Hematopoietic multipotent progenitor cell treated with erythropoietin and hydrocortisone succinate and interleukin-3 and kit ligand, for 17 days (in vitro differentiated cells): ENCODE measurements at regions not wholly inside any gene's neighbourhood (a gene's known extent, or its start where the extent isn't known, plus 50 kb on each side); places are given as distances from the start of the nearest gene placed in this dataset.

ENCODE experiments used
- DNase-seq: peaks from one replicate; pipeline ENCODE4 v3.0.0-alpha.2; 2015; ENCODE audit warnings: low spot score

GRCh38 chr5:175242207-175242606 lies 201.8 kb downstream of the DRD1 start:
- no peak for DNase-seq

- no peak for DNase-seq
Observed at GRCh38 chr5:175238326-175238725, 205.7 kb downstream of the DRD1 start.

DNA sequence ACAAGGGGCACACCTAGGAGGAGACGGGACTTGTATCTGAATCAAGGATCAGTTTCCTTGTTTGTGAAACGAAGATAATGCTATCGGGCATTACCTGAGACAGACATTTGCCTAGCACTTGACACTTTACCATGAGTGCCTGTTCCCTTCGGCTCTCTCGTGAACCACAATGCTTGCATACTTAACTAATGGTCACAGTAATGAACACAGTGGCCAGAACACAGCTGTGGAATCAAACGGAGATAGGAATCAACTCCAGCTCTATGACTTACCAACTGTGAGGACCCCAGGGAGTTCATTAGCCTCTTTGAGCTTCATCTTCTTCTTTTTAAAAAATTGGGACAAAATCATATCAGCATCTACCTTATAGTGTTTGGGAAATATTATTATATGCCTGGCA lies 207.8 kb downstream of the DRD1 start:
- no peak for DNase-seq

DNA sequence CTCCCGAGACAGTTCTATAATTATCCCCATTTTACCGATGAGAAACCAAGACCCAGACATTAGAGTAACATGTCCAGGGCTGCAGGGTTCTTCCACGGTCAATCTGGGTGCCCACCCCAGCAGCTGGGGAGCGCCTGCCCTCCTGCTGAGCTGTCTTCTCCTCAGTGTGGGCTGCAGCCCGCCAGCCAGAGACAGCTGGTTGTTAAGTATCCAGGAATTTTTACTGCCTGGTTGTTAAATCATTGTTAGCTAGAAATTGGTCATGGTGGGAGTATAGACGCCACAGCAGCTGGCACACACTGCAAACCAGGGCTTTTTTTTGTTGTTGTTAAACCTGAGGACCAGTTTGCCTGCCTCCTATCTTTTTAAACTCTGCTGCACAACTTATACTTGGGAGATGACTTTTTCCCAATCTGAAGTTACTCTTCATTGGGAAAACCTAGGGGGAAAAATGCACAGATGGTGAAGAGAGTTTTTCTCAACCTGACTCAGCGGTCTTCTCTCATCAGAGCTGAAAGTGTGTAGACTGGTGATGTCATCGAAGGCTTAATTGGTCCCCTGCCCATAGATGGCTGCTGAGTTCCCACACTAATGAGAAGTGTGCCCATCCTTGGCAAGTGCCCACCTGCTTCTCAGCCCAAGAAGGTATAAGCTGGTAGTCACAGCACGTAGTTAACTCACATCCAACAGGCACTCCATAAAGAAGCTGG lies 208.6 kb downstream of the DRD1 start:
- no peak for DNase-seq

GRCh38 chr5:175230299-175230698 lies 213.7 kb downstream of the DRD1 start:
- DNase-seq, result no peak

- DNase-seq, result no peak
Observed at GRCh38 chr5:175226506-175226905, 217.5 kb downstream of the DRD1 start.

- DNase-seq, result no peak
Observed at GRCh38 chr5:175223291-175223690, 220.7 kb downstream of the DRD1 start.

DNA sequence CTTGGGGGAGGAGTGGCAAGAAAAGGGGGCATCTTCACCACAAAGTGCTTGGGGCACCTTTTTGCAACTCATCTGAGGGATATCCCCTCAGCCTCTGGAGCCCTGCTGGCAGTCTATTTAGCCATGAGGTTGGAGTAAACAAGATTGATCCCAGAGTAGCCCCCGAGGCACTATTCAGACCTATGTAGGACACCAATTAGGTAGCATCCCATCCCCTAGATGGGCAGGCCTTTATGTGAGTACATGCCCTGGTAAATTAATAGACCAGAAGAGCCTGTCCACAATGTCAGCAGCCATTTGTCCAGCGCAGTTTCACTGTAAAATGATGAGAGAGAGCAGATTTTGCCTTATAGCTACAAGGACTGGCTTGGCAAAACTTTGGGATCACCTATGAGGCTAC lies 221.4 kb downstream of the DRD1 start:
- no peak for DNase-seq

DNA sequence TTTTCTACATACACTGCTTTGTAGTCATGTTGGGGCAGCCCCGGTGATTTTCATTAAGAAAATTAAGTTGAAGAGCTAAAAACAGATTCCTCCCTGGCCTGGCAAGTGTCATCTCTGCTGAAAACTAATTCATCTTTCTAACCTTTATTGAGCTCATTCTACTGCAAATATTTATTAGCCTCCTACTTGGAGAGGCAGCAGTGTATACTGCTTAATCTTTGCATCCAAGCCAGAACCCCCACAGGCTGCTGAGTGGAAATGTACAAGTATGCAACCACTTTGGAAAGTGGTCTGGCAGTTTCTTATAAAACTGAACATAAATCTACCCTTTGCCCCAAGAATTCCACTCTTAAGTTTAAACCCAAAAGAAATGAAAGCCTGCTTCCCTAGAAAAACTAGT lies 223.4 kb downstream of the DRD1 start:
- DNase-seq, result no peak

- no peak for DNase-seq
Observed at GRCh38 chr5:175219366-175219765, 224.6 kb downstream of the DRD1 start.

- no peak for DNase-seq
Observed at GRCh38 chr5:175216991-175217390, 227.0 kb downstream of the DRD1 start.

- DNase-seq, result no peak
Observed at GRCh38 chr5:175215906-175216305, 228.1 kb downstream of the DRD1 start.

DNA sequence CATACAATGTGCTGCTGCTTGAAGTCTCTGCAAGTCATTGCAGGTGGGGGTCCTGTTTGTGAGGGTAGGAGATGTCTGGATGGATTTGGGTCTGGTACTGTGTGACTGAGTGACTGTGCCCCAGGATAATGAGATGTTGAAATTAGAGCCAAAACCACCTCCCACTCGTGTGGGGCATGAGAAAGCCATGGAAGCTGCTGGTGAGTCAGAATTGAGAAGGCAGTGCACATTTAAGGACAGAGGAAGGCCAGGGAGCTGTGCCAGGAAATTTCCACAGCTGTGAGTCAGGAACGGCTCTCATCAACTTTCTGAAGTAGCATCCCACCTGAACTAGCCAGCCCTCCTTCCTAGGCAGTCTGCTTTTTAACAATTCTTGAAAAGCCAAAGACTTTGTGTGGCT lies 229.8 kb downstream of the DRD1 start:
- DNase-seq, result no peak

- DNase-seq, result no peak
Observed at GRCh38 chr5:175211956-175212756, 231.8 kb downstream of the DRD1 start.

GRCh38 chr5:175207321-175208040 lies 236.5 kb downstream of the DRD1 start:
- no peak for DNase-seq

GRCh38 chr5:175206669-175207068 lies 237.3 kb downstream of the DRD1 start:
- DNase-seq, result no peak

DNA sequence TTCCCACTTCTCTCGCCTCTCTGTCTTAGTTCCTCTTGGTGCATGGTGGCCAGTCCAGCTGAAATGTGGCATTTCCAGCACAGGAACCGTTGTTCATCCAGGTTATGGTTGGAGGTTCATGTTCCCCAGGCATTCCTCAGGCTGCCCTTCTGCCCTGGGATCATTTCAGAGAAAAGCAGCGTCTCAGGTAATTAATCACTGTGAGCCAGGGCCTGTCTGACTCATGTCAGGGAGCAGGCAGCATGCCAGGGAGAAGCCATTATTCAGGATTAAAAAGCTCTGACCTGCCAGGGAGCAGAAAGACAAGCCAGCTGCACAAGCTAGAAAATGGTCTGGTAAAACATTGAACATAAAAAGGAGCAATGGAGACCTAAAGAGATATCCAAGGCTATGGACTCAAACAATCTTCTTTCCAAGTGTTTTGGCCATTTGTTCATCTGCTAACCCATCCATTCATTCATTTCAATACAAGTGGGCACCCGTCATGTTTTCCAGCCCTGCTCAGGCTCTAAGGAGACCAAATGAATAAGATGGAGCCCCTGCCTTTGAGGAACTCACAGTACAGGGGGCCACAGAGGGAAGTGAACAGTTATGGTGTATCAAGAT lies 241.4 kb downstream of the DRD1 start:
- DNase-seq, result no peak

- DNase-seq, result no peak
Observed at GRCh38 chr5:175201393-175201792, 242.6 kb downstream of the DRD1 start.

DNA sequence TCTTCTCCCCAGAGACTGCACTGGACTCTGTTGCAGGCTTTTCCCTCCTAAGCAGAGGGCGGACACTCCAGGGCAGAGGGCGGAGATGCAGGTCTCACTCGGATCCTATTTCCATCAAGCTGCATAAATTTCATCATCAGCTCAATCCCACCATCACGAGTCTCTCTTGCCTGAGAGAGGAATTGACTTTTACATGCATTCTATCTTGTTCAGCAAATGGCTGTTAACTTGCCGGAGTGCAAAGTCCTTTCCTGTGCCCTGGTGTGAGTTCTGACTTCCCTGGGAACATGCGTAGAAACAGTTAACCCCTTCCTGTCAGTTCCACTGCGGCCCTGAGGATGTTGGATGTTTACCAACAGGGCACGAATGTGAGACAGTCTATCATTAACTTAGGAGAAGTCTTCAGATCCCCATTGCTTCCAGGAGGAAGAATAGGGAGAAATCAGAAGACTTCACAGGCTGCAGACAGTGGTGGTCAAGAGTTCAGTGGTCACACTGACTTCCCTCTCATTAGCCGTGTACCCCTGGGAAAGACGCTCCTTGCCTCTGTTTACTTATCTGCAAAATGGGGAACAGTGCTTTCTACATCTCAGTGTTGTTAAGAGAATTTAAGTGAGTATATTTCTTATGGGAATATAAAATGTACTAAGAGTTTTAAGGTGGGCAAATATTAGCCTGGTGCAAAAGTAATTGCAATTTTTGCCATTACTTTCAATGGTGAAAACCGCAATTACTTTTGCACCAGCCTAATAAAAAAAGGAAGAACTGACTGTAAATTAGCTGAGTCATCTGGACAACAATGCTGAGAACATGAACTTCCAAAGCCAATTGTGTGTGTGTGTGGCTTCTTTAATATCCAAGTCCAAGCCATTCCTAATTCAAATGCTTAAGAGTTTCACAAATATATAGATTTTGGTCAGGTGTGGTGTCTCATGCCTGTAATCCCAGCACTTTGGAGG lies 248.0 kb downstream of the DRD1 start:
- DNase-seq, result no peak

DNA sequence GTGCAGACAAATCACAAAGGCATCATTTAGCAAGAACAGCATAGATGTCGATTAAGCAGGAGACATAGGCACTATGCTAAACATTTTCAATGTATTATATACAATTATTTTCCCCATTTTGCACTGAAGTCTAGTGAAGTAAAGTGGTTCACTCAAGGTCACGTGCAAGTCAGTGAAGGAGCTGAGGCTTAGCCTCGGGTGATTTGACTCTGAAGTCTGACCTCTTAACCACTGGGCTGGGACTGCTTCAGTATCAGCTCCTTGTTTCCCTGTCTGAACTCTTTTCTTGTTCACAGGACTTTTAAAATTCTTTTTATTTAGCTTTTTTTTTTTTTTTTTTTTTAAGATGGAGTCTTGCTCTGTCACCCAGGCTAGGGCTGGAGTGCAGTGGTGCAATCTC lies 262.7 kb downstream of the DRD1 start:
- no peak for DNase-seq

DNA sequence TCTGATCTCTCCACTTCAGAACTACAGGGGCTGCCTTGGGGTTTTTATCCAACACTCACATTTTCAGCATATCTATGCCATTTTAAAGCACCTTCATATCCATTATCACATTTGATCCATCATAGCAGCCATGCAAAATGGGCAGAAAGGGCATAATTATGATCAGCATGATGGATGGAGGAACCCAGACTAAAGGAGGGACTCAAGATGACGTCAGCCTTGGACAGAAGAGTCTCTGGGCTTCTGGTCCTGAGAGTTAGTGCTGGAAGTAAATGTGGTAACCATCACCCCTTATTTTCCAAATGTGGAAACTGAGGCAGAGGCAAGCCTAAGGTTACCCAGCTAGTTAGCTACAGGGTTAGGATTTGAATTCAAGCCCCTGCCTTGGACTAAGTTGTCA lies 273.1 kb downstream of the DRD1 start:
- DNase-seq, result no peak
